OCI-LY3 (cell line): ENCODE measurements at regions not wholly inside any gene's neighbourhood (a gene's known extent, or its start where the extent isn't known, plus 50 kb on each side); places are given as distances from the start of the nearest gene placed in this dataset.

Source experiments
- H2AFZ ChIP-seq: fragments of 200-600, 300-600 bp; shearing (Covaris generic); 2 replicates; pipeline ENCODE4 v1.6.0; 2014; ENCODE audit warnings: antibody characterized with exemption, low read depth, low read length
- H3K27ac ChIP-seq: fragments of 200-600, 300-600 bp; sonication (generic); 2 replicates; pipeline ENCODE4 v1.5.1; 2014; ENCODE audit warnings: mild to moderate bottlenecking, low read length, moderate library complexity, mixed read lengths
- H3K27me3 ChIP-seq: fragments of 200-600, 300-600 bp; sonication (generic); 2 replicates; pipeline ENCODE4 v1.6.1; 2014; ENCODE audit warnings: low read depth, low read length, mixed read lengths
- H3K36me3 ChIP-seq: fragments of 200-600, 300-600 bp; sonication (generic); replicated peaks from 2 replicates; pipeline ENCODE3; 2014; ENCODE audit warnings: low read depth, low read length, mixed read lengths
- H3K4me1 ChIP-seq: fragments of 300-600, 200-600 bp; sonication (generic); 2 replicates; pipeline ENCODE4 v1.6.1; 2014; ENCODE audit warnings: low read length, mixed read lengths
- H3K4me2 ChIP-seq: fragments of 200-600, 300-600 bp; sonication (generic); 2 replicates; pipeline ENCODE4 v1.6.1; 2014; ENCODE audit warnings: low read length, mixed read lengths
- H3K4me3 ChIP-seq: fragments of 300-600, 200-600 bp; sonication (generic); 2 replicates; pipeline ENCODE4 v1.5.1; 2014; ENCODE audit warnings: antibody characterized with exemption, mild to moderate bottlenecking, low read length, moderate library complexity
- H3K79me2 ChIP-seq: fragments of 300-600, 200-600 bp; shearing (Covaris generic); 2 replicates; pipeline ENCODE4 v1.6.1; 2014; ENCODE audit warnings: mild to moderate bottlenecking, low read length, mixed read lengths
- H3K9ac ChIP-seq: fragments of 300-600, 200-600 bp; shearing (Covaris generic); 2 replicates; pipeline ENCODE4 v1.6.0; 2014; ENCODE audit warnings: mild to moderate bottlenecking, low read length, moderate library complexity
- H3K9me3 ChIP-seq: fragments of 200-600, 300-600 bp; shearing (Covaris generic); 2 replicates; pipeline ENCODE4 v1.6.1; 2014; ENCODE audit warnings: low read length, mixed read lengths; ENCODE audit not compliant: insufficient read depth
- H4K20me1 ChIP-seq: fragments of 200-600, 300-600 bp; sonication (generic); 2 replicates; pipeline ENCODE4 v1.6.1; 2016; ENCODE audit warnings: low read length, mixed read lengths; ENCODE audit not compliant: insufficient read depth
- CTCF ChIP-seq: fragments of 200-600, 300-600 bp; sonication (generic); IDR thresholded peaks from 2 replicates; pipeline ENCODE4 v1.5.1; 2014; ENCODE audit warnings: antibody characterized with exemption, low read length, low read depth
- EZH2phosphoT487 ChIP-seq: fragments of 200-600 bp; shearing (Covaris generic); IDR thresholded peaks from 2 replicates; pipeline ENCODE4 v1.6.1; 2018; ENCODE audit warnings: antibody characterized with exemption, mixed run types, low read depth

- Histone ChIP-seq H3K9ac (no peak overlapping the region), H4K20me1 (no peaks in the 10 kb centered on the region), H3K4me3 (no peak overlapping the region), H3K27ac (no peak overlapping the region), H2AFZ (no peak overlapping the region), H3K9me3 (no peaks in the 10 kb centered on the region), H3K79me2 (no peaks in the 10 kb centered on the region), H3K4me2 (no peak overlapping the region), H3K27me3 (no peaks in the 10 kb centered on the region), H3K4me1 (no peaks in the 10 kb centered on the region), H3K36me3 (no peaks in the 10 kb centered on the region)
- TF ChIP-seq EZH2phosphoT487 (no peak), CTCF (no peak)
Observed at GRCh38 chrX:127324128-127324527, 504.6 kb downstream of the PRR32 start.
